ENCODE measurements at regions not wholly inside any gene's neighbourhood (a gene's known extent, or its start where the extent isn't known, plus 50 kb on each side); places are given as distances from the start of the nearest gene placed in this dataset.

- H3K9ac ChIP-seq (replicated peaks in 1 of 4; ENCODE audit: extremely low read depth in 1 of 4, low read depth in 3 of 4, low read length in 3 of 4) = no peak overlapping the region
- H3K79me2 ChIP-seq (ENCODE audit: control insufficient read depth in 1 of 2, insufficient read depth in 2 of 2, low read length in 2 of 2) = no peaks in the 10 kb centered on the region
- peaks cover 0 to 1% (median 0%) of the 10 kb centered on the region in 4 experiments; a peak in 1 of 7 replicates for H3K27me3 ChIP-seq (replicated peaks in 1 of 4; ENCODE audit: control insufficient read depth in 3 of 4, extremely low read depth in 1 of 4, insufficient read depth in 3 of 4, low read length in 3 of 4)
- CTCF ChIA-PET (ENCODE audit: partially characterized antibody) = no interaction called here
- no peak overlapping the region for H3K18ac ChIP-seq (ENCODE audit: extremely low read depth, low read length)
- H3K27ac ChIP-seq (ENCODE audit: low read depth, low read length) = no peak overlapping the region
- H3K14ac ChIP-seq (ENCODE audit: insufficient read length) = no peak overlapping the region
- H2BK20ac ChIP-seq (ENCODE audit: low read length) = no peak overlapping the region
- H2BK12ac ChIP-seq (ENCODE audit: low read depth, low read length) = no peak overlapping the region
- POLR2A ChIA-PET (ENCODE audit: partially characterized antibody) = no interaction called here
- no peaks in the 10 kb centered on the region for H3K4me1 ChIP-seq (replicated peaks in 1 of 4; ENCODE audit: control insufficient read depth in 3 of 4, insufficient read depth in 4 of 4, low read length in 3 of 4)
- no peak overlapping the region for H2BK5ac ChIP-seq (ENCODE audit: low read depth, low read length)
- H3K4me2 ChIP-seq (ENCODE audit: insufficient read depth in 1 of 2, low read depth in 2 of 2, low read length in 2 of 2) = no peak overlapping the region
- TF ChIP-seq MAFK (IDR thresholded peaks at IDR 0.05; ENCODE audit: low read depth, low read length) (no peak), TAF7 (optimal IDR thresholded peaks at IDR 0.05; ENCODE audit: borderline replicate concordance, low read depth, low read length) (no peak), TBP (IDR thresholded peaks at IDR 0.05; ENCODE audit: low read depth, low read length) (no peak), TAF1 (IDR thresholded peaks at IDR 0.05; ENCODE audit: low read depth, low read length) (no peak), JUND (IDR thresholded peaks at IDR 0.05; ENCODE audit: low read length) (no peak)
- H3K36me3 ChIP-seq (ENCODE audit: control insufficient read depth in 2 of 4, insufficient read depth in 4 of 4, low read length in 3 of 4) = no peaks in the 10 kb centered on the region
- H2AFZ ChIP-seq (ENCODE audit: low read length) = peak overlapping the region; percentile 84; the same call in 1 of the 2 replicates
- no peak overlapping the region for H3K56ac ChIP-seq (replicated peaks; ENCODE audit: insufficient read length, low read depth, low read length)
- no peak overlapping the region for H3K4ac ChIP-seq (replicated peaks; ENCODE audit: insufficient read length, low read depth, low read length)
- no peaks in the 10 kb centered on the region for H3K9me3 ChIP-seq (ENCODE audit: insufficient read depth in 2 of 2, low read depth in 1 of 2, low read length in 1 of 2)
- DNase-seq (ENCODE audit: low read depth in 1 of 2, low spot score in 2 of 2) (no peak), FAIRE-seq (no peak)
- H2AK5ac ChIP-seq (ENCODE audit: low read depth, low read length) = no peak overlapping the region
- H4K8ac ChIP-seq (ENCODE audit: extremely low read depth, insufficient read depth, low read length) = no peak overlapping the region
- H4K91ac ChIP-seq (replicated peaks; ENCODE audit: insufficient read length, low read length) = no peak overlapping the region
- H4K5ac ChIP-seq (ENCODE audit: insufficient read length, low read depth, low read length) = no peak overlapping the region
- no peaks in the 10 kb centered on the region for H4K20me1 ChIP-seq (replicated peaks in 1 of 2; ENCODE audit: control insufficient read depth in 1 of 2, insufficient read depth in 2 of 2, low read length in 2 of 2)
- H3K23ac ChIP-seq (ENCODE audit: insufficient read length) = no peak overlapping the region
- no peak overlapping the region for H2BK15ac ChIP-seq (ENCODE audit: low read length)
- no peak overlapping the region for H3K4me3 ChIP-seq (ENCODE audit: extremely low read depth in 1 of 4, insufficient read depth in 2 of 4, low read depth in 3 of 4, low read length in 4 of 4)
- no peak overlapping the region for H2BK120ac ChIP-seq (replicated peaks; ENCODE audit: low read depth, low read length)
- H3K79me1 ChIP-seq (ENCODE audit: low read depth, low read length) = no peaks in the 10 kb centered on the region
- H3K23me2 ChIP-seq (ENCODE audit: low read depth, low read length) = no peaks in the 10 kb centered on the region
Observed at GRCh38 chr2:57834666-57835065, 211.9 kb upstream of the VRK2 start.

Measured in H1 (cell line).